Heart left ventricle (tissue), 16 donors: ENCODE measurements at regions not wholly inside any gene's neighbourhood (a gene's known extent, or its start where the extent isn't known, plus 50 kb on each side); places are given as distances from the start of the nearest gene placed in this dataset.

Experiments used
- ATAC-seq, 4 donors: fragments of 200-7000 bp; cut with Tn5 transposase; one replicate each; pipeline ENCODE4 v1.9.1; 2020 to 2022; ENCODE audit warnings: moderate library complexity in 4 of 4, mild to moderate bottlenecking in 3 of 4, moderate number of reproducible peaks in 1 of 4
- DNase-seq, 5 donors: peaks; one replicate each; pipeline ENCODE4 v3.0.0-alpha.2; 2020
- H3K27ac ChIP-seq, 12 donors: fragments of 200-600 bp; sonication (generic) in 4 of 12; one replicate each; pipeline versions ENCODE4 v1.5.0 to v1.8.0; 2016 to 2022; ENCODE audit warnings: mild to moderate bottlenecking in 2 of 12
- H3K27me3 ChIP-seq, 9 donors: fragments of 200-600 bp; sonication (generic) in 2 of 9; one replicate each; pipeline versions ENCODE4 v1.5.1 to v1.8.0; 2016 to 2022; ENCODE audit warnings: mild to moderate bottlenecking in 3 of 9
- H3K36me3 ChIP-seq, 9 donors: fragments of 200-600 bp; sonication (generic) in 2 of 9; one replicate each; pipeline versions ENCODE4 v1.5.0 to v1.8.0; 2018 to 2022; ENCODE audit warnings: mild to moderate bottlenecking in 2 of 9
- H3K4me1 ChIP-seq, 12 donors: fragments of 200-600 bp; sonication (generic) in 4 of 12; one replicate each; pipeline versions ENCODE4 v1.5.0 to v1.8.0; 2016 to 2022; ENCODE audit warnings: mild to moderate bottlenecking in 3 of 12
- H3K4me3 ChIP-seq, 12 donors: fragments of 200-600 bp; sonication (generic) in 4 of 12; one replicate each; pipeline versions ENCODE4 v1.5.0 to v1.8.0; 2017 to 2022; ENCODE audit warnings: mild to moderate bottlenecking in 9 of 12, moderate library complexity in 4 of 12
- H3K9me3 ChIP-seq, 12 donors: fragments of 200-600 bp; sonication (generic) in 4 of 12; one replicate each; pipeline versions ENCODE4 v1.5.0 to v1.8.0; 2016 to 2022; ENCODE audit warnings: mild to moderate bottlenecking in 1 of 12
- POLR2A ChIP-seq, 2 donors: fragments of 450-650 bp; IDR thresholded peaks; one replicate each; pipeline ENCODE4 v1.6.1; 2017; ENCODE audit warnings: antibody characterized with exemption in 2 of 2, mild to moderate bottlenecking in 2 of 2, moderate library complexity in 2 of 2
- WGBS, 4 donors: extraction: QIAGEN DNeasy Blood & Tissue Kit in 2 of 4; methylation state at CpG; one replicate each; pipeline versions ENCODE4 v1.1.5 to v1.1.7; 2013 to 2018; 5-methylcytosine and 5-hydroxymethylcytosine counted together
- intact Hi-C, 10 donors: fragments of 100-400 bp; cut with DNase I; formaldehyde crosslinking; loops; one replicate each; pipeline versions ENCODE4 v1.11.1 to v1.14.2; 2022
- TF ChIP-seq, protein P1 (sequence below), 12 donors: fragments of 200-600 bp; sonication (generic) in 4 of 12; IDR thresholded peaks; one replicate each; pipeline versions ENCODE4 v1.5.0 to v1.8.0; 2018 to 2022; ENCODE audit warnings: antibody characterized with exemption in 12 of 12, mild to moderate bottlenecking in 5 of 12
- donor health status: ischemic (EF 13 %, LVEDD 7.1; RV severe dilation, severe dysfunction).
- donor health status: healthy with polysubstance abuse.
- donor health status: DM: no; HTN: yes; CAD: no.
- donor health status: DM: no; HTN: no; CAD: no.
- donor health status: ischemic (EF 25% LVEDD 6.9; RV normal size, moderate dysfunction).
- donor health status: ischemic (EF 25% LVEDD 5.7; RV mildly dilated, moderate dysfunction).
- donor health status: healthy.
- donor health status: DM: yes; HTN: yes; CAD: no.
- donor health status: ischemic (EF 35%, LVEDD 5.7; RV mildly dilated, moderate dysfunction).
- donor health status: nonischemic (EF 11% LVEDD 7.7; RV severe dilation, severe dysfunction).
- donor health status: DM: yes; HTN: yes; CAD: no.
- donor health status: PGD.
- donor health status: ischemic (EF 29% LVEDD 5.4; RV normal size, mild dysfunction).
- donor health status: nonischemic (EF 23%, LVEDD 6.1; RV moderate dilation, normal function).

DNA sequence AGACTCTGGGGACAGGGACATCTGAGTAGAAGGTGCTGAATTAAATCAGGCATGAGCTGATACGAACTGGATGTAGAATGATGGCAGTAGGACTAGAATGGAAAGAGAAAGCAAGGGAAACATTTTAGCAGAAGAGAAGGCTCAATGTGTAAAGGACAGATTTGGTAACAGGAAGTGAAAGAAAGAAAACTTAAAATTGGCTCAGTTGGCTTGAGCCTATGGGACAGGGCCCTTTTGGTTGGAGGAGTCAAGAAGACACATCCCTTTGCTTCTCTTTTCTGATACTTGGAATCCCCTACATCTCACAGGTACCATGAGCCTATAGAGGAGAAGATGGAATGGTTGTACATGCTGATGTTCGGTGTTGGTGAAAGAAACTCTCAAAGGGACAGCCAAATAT, 300.6 kb upstream of the PLXNA2 start:
- Histone ChIP-seq H3K4me3 (no peak overlapping the region), H3K4me1 (no peaks in the 10 kb centered on the region), H3K9me3 (no peaks in the 10 kb centered on the region), H3K27ac (no peak overlapping the region), H3K27me3 (no peaks in the 10 kb centered on the region), H3K36me3 (no peaks in the 10 kb centered on the region)
- WGBS, 4 donors, result 89 to 92% (median 90%) methylated on average over 2 of the region's 2 CpGs
- TF ChIP-seq, protein P1, sequence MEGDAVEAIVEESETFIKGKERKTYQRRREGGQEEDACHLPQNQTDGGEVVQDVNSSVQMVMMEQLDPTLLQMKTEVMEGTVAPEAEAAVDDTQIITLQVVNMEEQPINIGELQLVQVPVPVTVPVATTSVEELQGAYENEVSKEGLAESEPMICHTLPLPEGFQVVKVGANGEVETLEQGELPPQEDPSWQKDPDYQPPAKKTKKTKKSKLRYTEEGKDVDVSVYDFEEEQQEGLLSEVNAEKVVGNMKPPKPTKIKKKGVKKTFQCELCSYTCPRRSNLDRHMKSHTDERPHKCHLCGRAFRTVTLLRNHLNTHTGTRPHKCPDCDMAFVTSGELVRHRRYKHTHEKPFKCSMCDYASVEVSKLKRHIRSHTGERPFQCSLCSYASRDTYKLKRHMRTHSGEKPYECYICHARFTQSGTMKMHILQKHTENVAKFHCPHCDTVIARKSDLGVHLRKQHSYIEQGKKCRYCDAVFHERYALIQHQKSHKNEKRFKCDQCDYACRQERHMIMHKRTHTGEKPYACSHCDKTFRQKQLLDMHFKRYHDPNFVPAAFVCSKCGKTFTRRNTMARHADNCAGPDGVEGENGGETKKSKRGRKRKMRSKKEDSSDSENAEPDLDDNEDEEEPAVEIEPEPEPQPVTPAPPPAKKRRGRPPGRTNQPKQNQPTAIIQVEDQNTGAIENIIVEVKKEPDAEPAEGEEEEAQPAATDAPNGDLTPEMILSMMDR (IDR thresholded peaks at IDR 0.05), result no peak
- TF ChIP-seq POLR2A (IDR thresholded peaks at IDR 0.05), result no peak
- DNase-seq (no peak), ATAC-seq (no peak)
- intact Hi-C loops, result no loop called here

DNA sequence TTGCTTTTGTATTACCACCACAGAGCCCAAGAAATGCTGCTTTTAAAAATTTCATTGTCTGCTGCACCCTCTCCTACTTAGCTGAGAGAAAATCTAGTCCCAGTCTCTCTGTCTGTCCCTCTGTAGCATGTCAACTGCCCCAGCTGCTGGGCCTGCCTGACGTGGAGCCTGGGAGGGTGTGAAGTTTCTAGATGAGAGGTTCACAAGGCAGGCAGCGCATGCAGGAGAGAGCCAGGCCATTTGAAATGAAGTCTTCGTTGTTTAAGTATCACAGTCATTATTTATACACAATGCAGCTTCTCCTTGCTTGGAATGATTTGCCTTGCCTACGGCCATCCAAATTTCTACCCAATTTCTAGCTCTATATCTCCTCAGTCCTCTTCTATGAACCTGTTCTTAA, 306.8 kb upstream of the PLXNA2 start:
- Histone ChIP-seq H3K27me3 (peaks cover 0 to 3% (median 0%) of the 10 kb centered on the region in 9 donors), H3K4me3 (no peak overlapping the region), H3K27ac (no peak overlapping the region), H3K4me1 (peaks cover 0 to 3% (median 0%) of the 10 kb centered on the region in 12 donors), H3K36me3 (no peaks in the 10 kb centered on the region), H3K9me3 (no peaks in the 10 kb centered on the region)
- intact Hi-C loops, result no loop called here
- TF ChIP-seq, protein P1 (IDR thresholded peaks at IDR 0.05), result no peak
- no peak for TF ChIP-seq POLR2A (IDR thresholded peaks at IDR 0.05)
- WGBS, 4 donors, result 87 to 95% (median 90%) methylated on average over 4 of the region's 4 CpGs
- no peak for DNase-seq
- ATAC-seq, result no peak

DNA sequence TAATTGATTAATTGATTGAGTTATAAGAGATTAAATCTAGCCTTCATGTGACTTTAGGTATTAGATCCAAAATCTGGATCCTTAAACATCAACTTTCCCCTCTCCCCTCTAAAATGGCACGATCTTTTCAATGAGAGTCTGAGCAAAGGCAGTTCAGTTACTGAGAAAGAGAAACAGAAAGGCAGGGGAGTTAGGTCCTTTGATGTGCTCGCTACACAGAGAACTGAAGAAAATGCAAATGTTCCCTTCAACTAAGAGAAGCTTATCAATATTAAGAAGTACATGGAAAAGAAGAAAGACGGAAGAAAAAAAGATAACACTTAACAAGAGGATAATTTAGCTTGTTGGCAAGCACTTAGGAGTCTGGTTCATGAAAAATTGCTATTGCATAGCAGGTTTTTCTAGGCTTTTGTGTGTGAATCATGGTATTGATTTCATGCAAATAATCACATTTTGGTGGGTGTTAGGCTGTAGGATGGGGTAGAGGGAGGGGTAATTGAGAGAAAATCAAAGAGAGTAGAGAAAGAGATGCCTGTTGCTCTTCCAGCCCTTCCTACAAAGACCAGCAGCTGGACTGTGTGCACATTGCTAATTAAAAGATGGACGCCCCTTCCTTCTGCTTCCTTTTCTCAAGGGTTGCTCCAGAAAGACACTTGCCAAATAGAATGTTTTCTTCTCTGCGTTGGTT, 307.6 kb upstream of the PLXNA2 start:
- ATAC-seq (no peak), DNase-seq (no peak)
- WGBS, 4 donors, result 79 to 80% (median 79%) methylated on average over 5 of the region's 5 CpGs
- peaks cover 0 to 3% (median 0%) of the 10 kb centered on the region in 12 donors for H3K4me1 ChIP-seq
- H3K9me3 ChIP-seq, result no peaks in the 10 kb centered on the region
- H3K27me3 ChIP-seq, result peaks cover 0 to 3% (median 0%) of the 10 kb centered on the region in 9 donors
- TF ChIP-seq, protein P1 (IDR thresholded peaks at IDR 0.05), result no peak
- TF ChIP-seq POLR2A (IDR thresholded peaks at IDR 0.05), result no peak
- H3K4me3 ChIP-seq, result no peak overlapping the region
- intact Hi-C loops, result no loop called here
- no peaks in the 10 kb centered on the region for H3K36me3 ChIP-seq
- H3K27ac ChIP-seq, result no peak overlapping the region

DNA sequence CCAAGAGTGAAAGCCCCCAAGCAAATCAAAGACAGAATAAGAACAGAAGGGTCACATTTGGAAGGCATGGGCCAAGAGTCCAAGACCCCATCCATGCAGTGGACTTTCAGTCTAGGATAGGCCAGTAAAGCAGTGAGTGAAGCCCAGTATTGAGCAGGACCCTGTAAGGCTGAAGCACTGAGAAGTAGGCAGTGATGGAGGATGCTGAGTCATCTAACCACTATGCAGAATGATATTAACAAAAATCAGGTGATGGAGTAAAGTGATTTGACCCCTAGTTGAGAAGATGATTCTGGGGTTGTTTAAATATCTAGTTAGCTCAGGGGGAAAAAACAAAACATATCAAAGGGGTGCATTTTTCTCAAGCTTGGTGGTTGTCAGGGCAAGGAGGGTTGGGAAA, 308.7 kb upstream of the PLXNA2 start:
- H3K27me3 ChIP-seq, result peaks cover 0 to 3% (median 0%) of the 10 kb centered on the region in 9 donors
- no peak for TF ChIP-seq POLR2A (IDR thresholded peaks at IDR 0.05)
- TF ChIP-seq, protein P1 (IDR thresholded peaks at IDR 0.05), result no peak
- no peak for DNase-seq
- no peaks in the 10 kb centered on the region for H3K36me3 ChIP-seq
- no peak for ATAC-seq
- peaks cover 0 to 7% (median 0%) of the 10 kb centered on the region in 12 donors for H3K4me1 ChIP-seq
- no peak overlapping the region for H3K4me3 ChIP-seq
- intact Hi-C loops, result no loop called here
- H3K9me3 ChIP-seq, result no peaks in the 10 kb centered on the region
- no peak overlapping the region for H3K27ac ChIP-seq
